ENCODE measurements at regions not wholly inside any gene's neighbourhood (a gene's known extent, or its start where the extent isn't known, plus 50 kb on each side); places are given as distances from the start of the nearest gene placed in this dataset.

DNA sequence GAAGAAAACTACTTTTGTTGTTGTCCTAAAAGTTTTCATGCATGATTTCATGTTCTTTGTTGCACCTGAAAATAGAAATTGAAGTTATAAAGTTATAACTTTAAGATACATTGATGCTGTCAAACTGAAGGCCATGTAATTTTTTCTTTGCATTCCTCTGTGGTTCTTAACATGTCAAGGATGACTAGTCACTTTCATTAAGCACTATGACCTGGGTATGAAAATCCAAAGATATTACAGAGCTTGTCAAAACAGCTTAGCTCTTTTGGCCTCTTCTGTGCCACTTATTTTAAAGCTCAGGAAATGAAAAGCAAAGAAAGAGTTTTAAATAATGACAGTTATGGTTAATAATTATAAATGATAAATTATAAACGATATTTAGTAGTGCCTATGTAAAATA is 241.6 kb upstream of the CACNA2D1 start:
- no peak for DNase-seq (ENCODE audit: low spot score)
- ChIA-PET CTCF (interaction anchor here (0.6 kb wide), 1 partner anchor 195 kb away, joined by 3 read pairs; no protein-coding TSS in a partner anchor), POLR2A (ENCODE audit: low non-redundant PET) (no interaction called here)
- no peak overlapping the region for H3K27ac ChIP-seq
- TF ChIP-seq CTCF (conservative IDR thresholded peaks at IDR 0.05; ENCODE audit: low read depth): no peak

GRCh38 chr7:82678716-82679115 is 235.1 kb upstream of the CACNA2D1 start:
- DNase-seq (ENCODE audit: low spot score): no peak
- ChIA-PET CTCF (interaction anchor here (0.6 kb wide), 1 partner anchor 820 kb away, joined by 3 read pairs; no protein-coding TSS in a partner anchor), POLR2A (ENCODE audit: low non-redundant PET) (no interaction called here)
- no peak for TF ChIP-seq CTCF (conservative IDR thresholded peaks at IDR 0.05; ENCODE audit: low read depth)
- no peak overlapping the region for H3K27ac ChIP-seq

DNA sequence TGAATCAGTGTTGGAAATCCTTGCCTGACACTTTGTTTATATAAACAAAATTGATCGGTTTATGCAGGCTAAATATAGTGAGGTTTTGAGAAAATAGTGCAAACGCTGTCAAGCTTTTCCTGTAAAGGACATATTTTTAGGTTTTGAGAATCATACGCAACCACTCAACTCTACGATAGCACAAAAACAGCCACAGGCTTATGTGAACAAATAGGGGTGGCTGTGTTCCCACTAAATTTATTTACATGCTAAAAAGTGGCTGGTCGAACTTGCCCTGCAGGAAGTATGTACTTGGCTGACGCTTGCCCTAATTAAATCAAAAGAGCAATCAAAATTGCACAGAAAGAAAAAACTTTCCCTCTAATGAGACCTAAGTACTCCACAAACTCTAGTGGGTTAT is 234.7 kb upstream of the CACNA2D1 start:
- POLR2A ChIA-PET (ENCODE audit: low non-redundant PET): no interaction called here
- H3K27ac ChIP-seq: no peak overlapping the region
- DNase-seq (ENCODE audit: low spot score): no peak
- TF ChIP-seq CTCF (conservative IDR thresholded peaks at IDR 0.05; ENCODE audit: low read depth): no peak
- CTCF ChIA-PET: interaction anchor here (0.6 kb wide), 3 partner anchors 117 to 1387 kb away, joined by 3 read pairs; no protein-coding TSS in a partner anchor

DNA sequence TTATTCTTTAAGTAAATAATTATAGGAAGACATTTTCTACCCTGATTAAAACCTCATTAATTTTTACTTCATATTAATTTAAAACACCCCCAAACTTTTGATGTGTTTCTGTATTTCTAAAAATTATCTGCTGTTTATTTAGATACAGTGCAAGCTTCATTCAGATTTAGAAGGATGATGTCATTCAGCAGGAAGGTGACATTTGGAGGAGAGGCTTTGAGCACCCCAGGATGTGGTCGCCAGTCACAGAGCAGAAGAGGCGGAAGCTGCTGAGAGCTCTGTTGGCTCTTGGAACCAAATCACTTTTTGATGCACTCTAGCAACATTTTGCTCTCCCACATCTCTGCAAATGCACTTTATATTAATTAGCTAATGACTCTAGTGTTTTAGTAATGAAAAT is 233.9 kb upstream of the CACNA2D1 start:
- POLR2A ChIA-PET (ENCODE audit: low non-redundant PET): no interaction called here
- CTCF ChIA-PET: interaction anchor here (0.6 kb wide), 2 partner anchors 116 to 1386 kb away, joined by 3 read pairs; no protein-coding TSS in a partner anchor
- no peak for DNase-seq (ENCODE audit: low spot score)
- no peak for TF ChIP-seq CTCF (conservative IDR thresholded peaks at IDR 0.05; ENCODE audit: low read depth)
- no peak overlapping the region for H3K27ac ChIP-seq

DNA sequence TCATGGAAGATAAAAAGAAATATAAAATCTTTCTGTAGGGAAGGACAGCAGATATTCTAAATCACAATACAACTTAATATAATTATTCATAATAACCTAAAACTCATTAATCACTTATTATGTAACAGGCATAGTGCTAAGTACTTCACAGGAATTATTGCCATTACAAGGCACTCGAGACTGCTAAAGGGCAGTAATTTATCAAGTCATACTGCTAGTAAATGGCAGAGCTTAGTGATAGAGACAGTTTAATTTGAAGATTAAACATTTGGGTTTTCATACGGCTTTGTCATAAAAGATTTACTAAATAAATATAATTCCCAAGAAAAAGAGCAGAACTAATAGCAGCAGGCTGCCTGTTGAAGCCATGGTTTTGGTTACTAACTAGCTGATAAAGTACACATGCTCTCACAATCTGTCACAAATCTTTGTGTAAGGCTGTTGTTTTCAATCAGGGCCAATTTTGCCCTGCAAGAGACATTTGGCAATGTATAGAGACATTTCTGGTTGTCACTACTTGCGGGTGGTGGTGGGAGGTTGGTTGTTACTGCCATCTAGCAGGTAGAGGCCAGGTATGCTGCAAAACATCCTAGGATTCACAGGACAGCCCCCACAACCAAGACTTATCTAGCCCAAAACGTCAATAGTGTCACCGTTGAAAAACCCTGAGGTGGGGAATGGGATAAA is 233.3 kb upstream of the CACNA2D1 start:
- DNase-seq (ENCODE audit: low spot score): no peak
- no peak for TF ChIP-seq CTCF (conservative IDR thresholded peaks at IDR 0.05; ENCODE audit: low read depth)
- H3K27ac ChIP-seq: no peak overlapping the region
- POLR2A ChIA-PET (ENCODE audit: low non-redundant PET): no interaction called here
- CTCF ChIA-PET: no interaction called here

GRCh38 chr7:82675396-82675795 is 231.8 kb upstream of the CACNA2D1 start:
- H3K27ac ChIP-seq: no peak overlapping the region
- no peak for TF ChIP-seq CTCF (conservative IDR thresholded peaks at IDR 0.05; ENCODE audit: low read depth)
- no peak for DNase-seq (ENCODE audit: low spot score)
- ChIA-PET POLR2A (ENCODE audit: low non-redundant PET) (no interaction called here), CTCF (interaction anchor here (0.6 kb wide), 1 partner anchor 180 kb away, joined by 4 read pairs; no protein-coding TSS in a partner anchor)

All from RWPE1 (cell line).